ENCODE measurements at regions not wholly inside any gene's neighbourhood (a gene's known extent, or its start where the extent isn't known, plus 50 kb on each side); places are given as distances from the start of the nearest gene placed in this dataset.

DNA sequence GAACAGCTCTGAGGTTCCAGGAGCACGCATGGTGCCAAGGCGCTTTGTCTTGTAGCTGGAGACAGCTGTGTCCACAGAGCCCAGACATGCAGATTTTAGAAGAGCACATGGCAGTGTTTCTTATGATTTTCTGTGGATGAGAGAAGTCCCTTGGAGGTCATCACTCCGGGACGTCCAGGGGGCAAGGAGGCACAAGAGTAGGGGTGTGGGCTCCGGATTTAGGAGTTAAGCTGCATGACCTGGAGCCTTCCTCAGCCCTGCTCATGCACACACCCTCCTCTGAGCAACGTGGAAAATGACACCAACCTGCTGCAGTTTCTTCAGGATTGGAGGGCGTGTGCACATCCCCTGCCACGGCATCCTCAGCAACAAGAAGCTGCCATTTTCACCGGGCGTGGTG is 1286.7 kb downstream of the TBC1D22A start:
- no peak for TF ChIP-seq POLR2A (IDR thresholded peaks at IDR 0.05)
- no peak for TF ChIP-seq POLR2AphosphoS5 (IDR thresholded peaks at IDR 0.05)
